ENCODE measurements at regions not wholly inside any gene's neighbourhood (a gene's known extent, or its start where the extent isn't known, plus 50 kb on each side); places are given as distances from the start of the nearest gene placed in this dataset.

GRCh38 chr4:96317891-96318290, 478.0 kb downstream of the PDHA2 start:
- TF ChIP-seq TAF1 (IDR thresholded peaks at IDR 0.05; ENCODE audit: borderline replicate concordance, low read depth, low read length) = no peak
- TF ChIP-seq POLR2A (IDR thresholded peaks at IDR 0.05; ENCODE audit: low read depth, low read length) = no peak
